Activated T-helper 2 cell treated with anti-CD3 and anti-CD28 coated beads, Interferon-gamma antibody, Interleukin-2, Interleukin-4, amounts not matched to agents 10 μg/mL and 5 μg/mL and 100 μg/mL, durations not matched to agents 14 hours and 24 hours and 36 hours (primary cell): ENCODE measurements at regions not wholly inside any gene's neighbourhood (a gene's known extent, or its start where the extent isn't known, plus 50 kb on each side); places are given as distances from the start of the nearest gene placed in this dataset.
"Not testable (repeated sequence)": the region's sequence is repeated elsewhere in the genome, so short reads cannot be mapped to it uniquely, and the experiment has no call there.

Experiments used
- DNase-seq: peaks from one replicate; pipeline ENCODE4 v3.0.0; 2021; ENCODE audit warnings: low spot score
- H3K27ac Mint-ChIP-seq: one replicate; pipeline ENCODE4 v1.8.0; 2021; ENCODE audit warnings: mixed read lengths
- H3K27me3 Mint-ChIP-seq: one replicate; pipeline ENCODE4 v1.8.0; 2021; ENCODE audit warnings: low read depth, mixed read lengths
- H3K36me3 Mint-ChIP-seq: one replicate; pipeline ENCODE4 v1.8.0; 2021; ENCODE audit warnings: low read depth, mixed read lengths
- H3K4me1 Mint-ChIP-seq: one replicate; pipeline ENCODE4 v1.8.0; 2021; ENCODE audit warnings: low read depth, mixed read lengths
- H3K4me3 Mint-ChIP-seq: one replicate; pipeline ENCODE4 v1.8.0; 2021; ENCODE audit warnings: low read depth, mild to moderate bottlenecking, moderate library complexity, mixed read lengths
- H3K9me3 Mint-ChIP-seq: one replicate; pipeline ENCODE4 v1.8.0; 2021; ENCODE audit warnings: mixed read lengths
- intact Hi-C: fragments of 100-400 bp; cut with micrococcal nuclease; formaldehyde crosslinking; loops from one replicate; pipeline ENCODE4 v1.15.1; 2023

DNA sequence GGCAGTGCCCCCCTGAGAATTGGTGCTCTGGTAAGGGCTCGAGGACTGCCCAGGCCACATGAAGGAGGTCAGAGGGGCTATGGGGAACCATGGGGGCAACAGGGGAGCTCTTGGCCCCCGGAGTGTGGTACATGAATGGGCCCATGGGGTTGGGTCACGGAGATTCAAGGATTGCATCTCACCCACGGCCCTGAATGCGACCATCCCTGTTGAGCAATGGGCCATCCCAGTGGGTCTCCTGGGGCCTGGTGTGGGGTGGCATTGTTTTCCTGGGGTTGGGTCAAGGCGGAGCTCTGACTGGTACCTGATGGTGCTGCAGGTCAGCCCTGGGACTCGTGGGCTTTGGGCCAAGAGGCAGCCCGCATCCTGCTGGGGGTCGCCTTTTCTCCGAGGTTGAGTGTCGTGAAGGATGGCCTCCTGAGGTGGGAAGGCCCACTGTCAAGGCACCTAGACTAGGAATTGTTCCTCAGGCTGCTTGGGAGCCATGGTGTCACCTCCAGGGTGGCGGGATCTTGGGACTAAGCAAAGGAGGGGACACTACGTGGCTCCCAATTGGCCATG lies 198.3 kb downstream of the UBE3A start:
- H3K27me3 Mint-ChIP-seq: no peaks in the 10 kb centered on the region
- H3K4me1 Mint-ChIP-seq: no peaks in the 10 kb centered on the region
- no peaks in the 10 kb centered on the region for H3K36me3 Mint-ChIP-seq
- H3K9me3 Mint-ChIP-seq: peaks cover 29% of the 10 kb centered on the region
- H3K4me3 Mint-ChIP-seq: no peak overlapping the region
- DNase-seq: no peak
- H3K27ac Mint-ChIP-seq: no peak overlapping the region
- intact Hi-C loops: no loop called here

- H3K4me3 Mint-ChIP-seq: no peak overlapping the region
- H3K36me3 Mint-ChIP-seq: no peaks in the 10 kb centered on the region
- intact Hi-C loops: no loop called here
- H3K27me3 Mint-ChIP-seq: no peaks in the 10 kb centered on the region
- DNase-seq: no peak
- H3K9me3 Mint-ChIP-seq: peaks cover 30% of the 10 kb centered on the region
- H3K27ac Mint-ChIP-seq: no peak overlapping the region
- H3K4me1 Mint-ChIP-seq: no peaks in the 10 kb centered on the region
Measured at GRCh38 chr15:25241241-25241801, 197.5 kb downstream of the UBE3A start.

- intact Hi-C loops: no loop called here
- Mint-ChIP-seq H3K9me3 (peaks cover 35% of the 10 kb centered on the region), H3K4me1 (no peaks in the 10 kb centered on the region), H3K27ac (no peak overlapping the region), H3K36me3 (no peaks in the 10 kb centered on the region), H3K4me3 (no peak overlapping the region), H3K27me3 (no peaks in the 10 kb centered on the region)
- no peak for DNase-seq
Measured at GRCh38 chr15:25242166-25242879, 196.5 kb downstream of the UBE3A start.

DNA sequence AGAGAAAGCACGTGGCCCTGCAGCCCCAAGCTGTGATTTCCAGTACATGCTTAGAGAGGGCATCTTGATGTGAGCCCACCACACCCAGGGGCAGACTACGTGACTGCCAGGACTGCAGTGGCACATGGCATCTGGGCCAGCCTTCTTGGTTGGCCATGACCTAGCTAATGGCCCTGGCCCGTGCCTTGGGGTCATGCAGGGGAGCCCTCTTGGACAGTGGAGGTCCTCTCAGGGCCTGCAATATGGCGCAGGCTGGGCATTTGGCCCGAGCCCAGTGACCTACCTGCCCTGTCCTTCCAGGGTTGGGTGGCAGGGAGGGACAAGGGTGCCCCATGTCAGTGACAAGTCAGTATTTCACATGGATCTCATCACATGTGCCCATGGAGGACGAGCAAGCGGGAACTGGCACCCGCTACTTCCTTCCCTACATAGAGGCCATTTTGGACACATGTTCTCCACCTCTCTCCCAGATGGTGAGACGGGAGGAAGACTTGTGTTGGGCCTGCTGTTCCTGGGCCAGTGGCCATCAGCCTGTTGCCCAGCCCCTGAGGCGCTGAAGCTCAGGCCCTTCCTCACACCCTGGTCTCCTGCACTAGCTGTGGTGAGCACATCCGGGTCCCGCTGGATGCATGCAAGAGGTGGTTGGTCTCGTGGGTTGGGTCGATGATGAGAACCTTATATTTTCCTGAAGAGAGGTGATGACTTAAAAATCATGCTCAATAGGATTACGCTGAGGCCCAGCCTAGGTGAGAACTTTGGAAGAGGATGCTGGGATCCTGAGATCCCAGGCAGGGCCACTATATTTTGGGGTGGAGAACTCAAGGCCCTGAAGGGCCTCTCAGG lies 195.6 kb downstream of the UBE3A start:
- Mint-ChIP-seq H3K4me3 (no peak overlapping the region), H3K27ac (no peak overlapping the region), H3K36me3 (no peaks in the 10 kb centered on the region), H3K9me3 (peaks cover 32% of the 10 kb centered on the region), H3K27me3 (no peaks in the 10 kb centered on the region), H3K4me1 (no peaks in the 10 kb centered on the region)
- DNase-seq: no peak
- intact Hi-C loops: no loop called here

DNA sequence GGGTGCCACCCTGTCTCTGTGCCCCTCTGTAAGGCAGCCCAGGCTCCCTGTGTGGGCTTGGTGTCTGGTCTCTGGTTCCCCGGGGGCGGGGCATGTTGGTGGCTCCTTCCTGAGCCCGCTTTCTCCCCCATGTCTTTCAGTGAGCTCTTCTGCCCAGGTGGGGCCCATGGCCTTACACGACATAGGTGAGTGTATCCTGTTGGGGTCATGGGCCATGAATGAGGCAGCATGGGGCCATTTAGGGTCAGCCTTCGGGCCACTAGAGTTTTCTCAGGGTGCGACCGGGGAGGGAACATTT lies 195.1 kb downstream of the UBE3A start:
- DNase-seq: no peak
- peaks cover 29% of the 10 kb centered on the region for H3K9me3 Mint-ChIP-seq
- no peak overlapping the region for H3K4me3 Mint-ChIP-seq
- H3K27me3 Mint-ChIP-seq: no peaks in the 10 kb centered on the region
- no peak overlapping the region for H3K27ac Mint-ChIP-seq
- H3K4me1 Mint-ChIP-seq: no peaks in the 10 kb centered on the region
- intact Hi-C loops: no loop called here
- no peaks in the 10 kb centered on the region for H3K36me3 Mint-ChIP-seq

- Mint-ChIP-seq H3K9me3 (peaks cover 33% of the 10 kb centered on the region), H3K4me1 (no peaks in the 10 kb centered on the region), H3K27me3 (no peaks in the 10 kb centered on the region), H3K27ac (no peak overlapping the region), H3K36me3 (no peaks in the 10 kb centered on the region), H3K4me3 (no peak overlapping the region)
- no peak for DNase-seq
- intact Hi-C loops: no loop called here
Measured at GRCh38 chr15:25244731-25245585, 193.9 kb downstream of the UBE3A start.

GRCh38 chr15:25245801-25246622 lies 192.8 kb downstream of the UBE3A start:
- peaks cover 29% of the 10 kb centered on the region for H3K9me3 Mint-ChIP-seq
- no peaks in the 10 kb centered on the region for H3K4me1 Mint-ChIP-seq
- H3K27me3 Mint-ChIP-seq: no peaks in the 10 kb centered on the region
- intact Hi-C loops: no loop called here
- no peak for DNase-seq
- H3K36me3 Mint-ChIP-seq: no peaks in the 10 kb centered on the region
- H3K4me3 Mint-ChIP-seq: no peak overlapping the region
- no peak overlapping the region for H3K27ac Mint-ChIP-seq

- peaks cover 33% of the 10 kb centered on the region for H3K9me3 Mint-ChIP-seq
- DNase-seq: no peak
- H3K36me3 Mint-ChIP-seq: no peaks in the 10 kb centered on the region
- H3K27me3 Mint-ChIP-seq: no peaks in the 10 kb centered on the region
- intact Hi-C loops: no loop called here
- H3K4me1 Mint-ChIP-seq: no peaks in the 10 kb centered on the region
- H3K27ac Mint-ChIP-seq: no peak overlapping the region
- H3K4me3 Mint-ChIP-seq: no peak overlapping the region
Measured at GRCh38 chr15:25246641-25247406, 192.0 kb downstream of the UBE3A start.

DNA sequence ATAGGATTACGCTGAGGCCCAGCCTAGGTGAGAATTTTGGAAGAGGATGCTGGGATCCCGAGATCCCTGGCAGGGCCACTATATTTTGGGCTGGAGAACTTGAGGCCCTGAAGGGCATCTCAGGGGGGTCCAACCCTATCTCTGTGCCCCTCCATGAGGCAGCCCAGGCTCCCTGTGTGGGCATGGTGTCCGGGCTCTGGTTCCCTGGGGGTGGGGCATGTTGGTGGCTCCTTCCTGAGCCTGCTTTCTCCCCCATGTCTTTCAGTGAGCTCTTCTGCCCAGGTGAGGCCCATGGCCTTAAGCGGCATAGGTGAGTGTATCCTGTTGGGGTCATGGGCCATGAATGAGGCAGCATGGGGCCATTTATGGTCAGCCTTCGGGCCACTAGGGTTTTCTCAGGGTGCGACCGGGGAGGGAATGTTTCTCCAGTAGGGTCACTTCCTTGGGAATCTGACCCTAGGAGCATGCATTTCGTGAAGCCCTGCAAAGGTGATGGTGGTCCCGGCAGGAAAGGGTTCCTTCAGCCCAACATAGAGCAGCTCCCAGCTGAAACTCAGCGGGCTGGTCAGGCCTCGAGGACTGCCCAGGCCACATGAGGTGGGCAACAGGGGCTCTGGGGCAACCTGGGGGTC lies 191.3 kb downstream of the UBE3A start:
- Mint-ChIP-seq H3K27ac (no peak overlapping the region), H3K4me1 (no peaks in the 10 kb centered on the region), H3K9me3 (peaks cover 40% of the 10 kb centered on the region), H3K4me3 (no peak overlapping the region), H3K27me3 (no peaks in the 10 kb centered on the region), H3K36me3 (no peaks in the 10 kb centered on the region)
- no peak for DNase-seq
- intact Hi-C loops: no loop called here

DNA sequence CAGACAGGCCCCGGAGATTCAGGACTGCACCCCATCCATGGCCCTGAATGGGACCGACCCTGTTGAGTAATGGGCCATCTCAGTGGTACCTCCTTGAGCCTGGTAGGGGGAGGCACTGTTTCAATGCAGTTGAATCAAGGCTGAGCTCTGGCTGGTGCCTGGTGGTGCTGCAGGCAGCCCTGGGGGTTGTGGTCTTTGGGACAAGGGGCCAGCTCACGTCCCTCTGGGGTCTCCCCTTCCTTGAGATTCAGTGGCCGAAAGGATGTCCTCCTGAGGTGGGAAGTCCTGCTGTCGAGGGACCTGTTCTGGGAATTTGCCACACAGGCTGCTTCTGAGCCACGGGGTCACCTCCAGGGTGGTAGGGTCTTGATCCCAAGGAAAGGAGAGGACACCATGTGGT lies 190.7 kb downstream of the UBE3A start:
- H3K27ac Mint-ChIP-seq, H3K36me3 Mint-ChIP-seq, DNase-seq, H3K4me1 Mint-ChIP-seq, H3K27me3 Mint-ChIP-seq, intact Hi-C loops, H3K4me3 Mint-ChIP-seq: not testable (repeated sequence)
- H3K9me3 Mint-ChIP-seq: peaks cover 42% of the 10 kb centered on the region

DNA sequence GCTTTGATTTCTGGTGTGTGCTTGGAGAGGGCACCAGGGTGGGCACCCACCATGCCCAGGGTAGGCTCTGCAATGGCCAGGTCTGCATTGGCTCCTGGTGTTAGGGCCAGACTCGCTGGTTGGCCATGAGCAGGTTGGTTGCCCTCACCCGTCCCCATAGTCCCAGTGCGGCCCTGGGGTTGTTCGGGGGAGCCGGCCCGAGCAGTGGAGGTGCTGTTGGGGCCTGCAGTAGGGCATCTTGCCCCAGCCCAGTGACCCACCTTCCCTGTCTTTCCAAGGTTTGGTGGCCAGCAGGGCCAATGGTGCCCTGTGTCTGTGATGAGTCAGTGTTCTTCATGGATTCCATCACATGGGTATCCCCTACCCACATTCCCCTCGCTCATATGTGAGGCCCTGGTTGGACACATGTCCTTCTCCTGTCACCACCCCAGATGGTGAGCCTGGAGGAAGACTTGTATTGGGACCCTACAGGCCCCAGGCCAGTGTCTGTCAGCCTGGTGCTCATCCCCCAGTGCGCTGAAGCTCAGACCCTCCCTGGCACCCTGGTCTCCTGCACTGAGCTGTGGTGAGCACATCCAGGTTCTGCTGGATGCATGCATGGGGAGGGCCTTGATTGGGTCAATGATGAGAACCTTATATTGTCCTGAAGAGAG lies 190.1 kb downstream of the UBE3A start:
- intact Hi-C loops: no loop called here
- H3K36me3 Mint-ChIP-seq: no peaks in the 10 kb centered on the region
- H3K4me3 Mint-ChIP-seq: no peak overlapping the region
- H3K27me3 Mint-ChIP-seq: no peaks in the 10 kb centered on the region
- H3K27ac Mint-ChIP-seq: no peak overlapping the region
- DNase-seq: peak; percentile 0
- H3K4me1 Mint-ChIP-seq: no peaks in the 10 kb centered on the region
- H3K9me3 Mint-ChIP-seq: peaks cover 41% of the 10 kb centered on the region
